ENCODE measurements at regions not wholly inside any gene's neighbourhood (a gene's known extent, or its start where the extent isn't known, plus 50 kb on each side); places are given as distances from the start of the nearest gene placed in this dataset.
A peak's percentile ranks its signal among the peaks of the same experiment; 100 is the strongest.

DNA sequence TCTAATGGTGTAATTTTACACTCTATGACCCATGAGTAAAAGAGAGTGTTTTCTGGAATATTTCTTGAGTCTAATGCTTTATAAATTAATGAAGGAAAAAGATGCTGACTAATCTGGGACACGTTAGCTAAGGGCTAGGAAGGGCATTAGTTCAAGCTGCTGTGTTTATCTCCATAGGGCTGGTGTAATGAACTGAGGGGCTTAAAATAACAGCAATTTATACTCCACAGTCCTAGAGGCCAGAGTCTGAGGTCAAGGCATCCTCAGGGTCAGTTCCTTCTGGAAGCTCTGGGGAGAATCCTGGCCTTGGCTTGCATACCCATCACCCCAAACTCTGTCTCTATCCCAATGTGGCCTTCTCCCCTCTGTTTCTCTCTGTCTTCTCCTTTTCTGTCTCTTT, 105.2 kb upstream of the PFKP start:
- peaks cover 0 to 1% (median 0%) of the 10 kb centered on the region in 7 donors for H3K9me3 Mint-ChIP-seq
- H3K4me3 Mint-ChIP-seq: no peak overlapping the region
- Histone ChIP-seq H3K36me3 (ENCODE audit: control insufficient read depth, insufficient read depth, low read length) (no peaks in the 10 kb centered on the region), H3K4me1 (ENCODE audit: control insufficient read depth, insufficient read depth, low read length, poor library complexity, severe bottlenecking) (no peaks in the 10 kb centered on the region), H3K4me3 (ENCODE audit: low read depth, low read length) (no peak overlapping the region), H3K27me3 (ENCODE audit: control insufficient read depth, insufficient read depth, low read length) (peaks cover 2% of the 10 kb centered on the region), H3K27ac (ENCODE audit: insufficient read depth, low read length, poor library complexity, severe bottlenecking) (no peak overlapping the region), H3K9me3 (ENCODE audit: control insufficient read depth in 2 of 2, low read length in 2 of 2) (no peaks in the 10 kb centered on the region)
- peaks cover 12% of the 10 kb centered on the region for H3K27me3 Mint-ChIP-seq
- no peak overlapping the region for H3K27ac Mint-ChIP-seq
- DNase-seq: no peak
- no peak for ATAC-seq (ENCODE audit: low read depth in 2 of 2)
- H3K36me3 Mint-ChIP-seq: no peaks in the 10 kb centered on the region
- H3K4me1 Mint-ChIP-seq: no peaks in the 10 kb centered on the region

DNA sequence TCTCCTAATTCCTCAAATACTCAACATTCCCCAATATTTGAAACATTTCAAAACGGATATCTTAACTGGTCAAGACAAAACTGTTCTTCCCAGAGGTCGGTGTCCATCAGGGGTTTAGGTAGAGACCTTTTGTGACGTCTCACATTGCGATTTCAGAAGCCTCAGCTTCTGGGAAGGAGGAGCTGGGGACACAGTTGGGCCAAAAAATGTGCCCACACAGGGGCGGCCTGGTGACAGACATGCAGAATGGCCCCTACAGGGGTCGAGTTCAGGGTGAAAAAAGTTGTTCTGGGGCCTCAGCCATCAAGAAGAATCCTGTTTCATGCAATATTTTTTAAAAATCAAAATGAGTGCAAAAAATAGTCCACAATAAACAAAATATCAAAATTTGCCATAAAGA, 108.7 kb upstream of the PFKP start:
- Mint-ChIP-seq H3K4me1 (no peaks in the 10 kb centered on the region), H3K4me3 (no peak overlapping the region), H3K36me3 (no peaks in the 10 kb centered on the region), H3K9me3 (peaks cover 0 to 3% (median 0%) of the 10 kb centered on the region in 7 donors), H3K27ac (no peak overlapping the region), H3K27me3 (no peaks in the 10 kb centered on the region)
- no peaks in the 10 kb centered on the region for H3K36me3 ChIP-seq (ENCODE audit: control insufficient read depth, insufficient read depth, low read length)
- no peaks in the 10 kb centered on the region for H3K27me3 ChIP-seq (ENCODE audit: control insufficient read depth, insufficient read depth, low read length)
- DNase-seq (no peak), ATAC-seq (ENCODE audit: low read depth in 2 of 2) (no peak)
- no peaks in the 10 kb centered on the region for H3K9me3 ChIP-seq (ENCODE audit: control insufficient read depth in 2 of 2, low read length in 2 of 2)
- H3K4me1 ChIP-seq (ENCODE audit: control insufficient read depth, insufficient read depth, low read length, poor library complexity, severe bottlenecking): no peaks in the 10 kb centered on the region
- H3K27ac ChIP-seq (ENCODE audit: insufficient read depth, low read length, poor library complexity, severe bottlenecking): no peak overlapping the region
- H3K4me3 ChIP-seq (ENCODE audit: low read depth, low read length): no peak overlapping the region

DNA sequence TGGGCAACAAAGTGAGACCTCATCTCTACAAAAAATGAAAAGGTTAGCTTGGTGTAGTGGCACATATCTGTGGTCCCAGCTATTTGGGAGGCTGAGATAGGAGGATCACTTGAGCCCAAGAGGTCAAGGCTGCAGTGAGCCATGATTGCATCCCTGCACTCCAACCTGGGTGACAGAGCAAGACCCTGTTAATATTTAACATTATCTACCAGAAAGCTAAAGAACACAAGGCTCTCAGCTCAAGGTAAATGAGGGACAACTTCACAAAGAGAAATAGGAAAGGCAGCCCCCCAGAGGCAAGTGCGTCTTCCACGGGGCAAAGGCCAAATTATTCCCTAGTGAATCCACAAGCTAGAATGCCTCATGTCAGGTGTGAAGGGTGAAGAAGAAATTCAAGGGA, 109.6 kb upstream of the PFKP start:
- Histone ChIP-seq H3K4me1 (ENCODE audit: control insufficient read depth, insufficient read depth, low read length, poor library complexity, severe bottlenecking) (no peaks in the 10 kb centered on the region), H3K36me3 (ENCODE audit: control insufficient read depth, insufficient read depth, low read length) (no peaks in the 10 kb centered on the region), H3K9me3 (ENCODE audit: control insufficient read depth in 2 of 2, low read length in 2 of 2) (no peaks in the 10 kb centered on the region), H3K27me3 (ENCODE audit: control insufficient read depth, insufficient read depth, low read length) (no peaks in the 10 kb centered on the region), H3K27ac (ENCODE audit: insufficient read depth, low read length, poor library complexity, severe bottlenecking) (no peak overlapping the region), H3K4me3 (ENCODE audit: low read depth, low read length) (no peak overlapping the region)
- no peaks in the 10 kb centered on the region for H3K36me3 Mint-ChIP-seq
- no peaks in the 10 kb centered on the region for H3K27me3 Mint-ChIP-seq
- no peak overlapping the region for H3K27ac Mint-ChIP-seq
- DNase-seq (no peak), ATAC-seq (ENCODE audit: low read depth in 2 of 2) (no peak)
- H3K9me3 Mint-ChIP-seq: peaks cover 0 to 3% (median 0%) of the 10 kb centered on the region in 7 donors
- no peaks in the 10 kb centered on the region for H3K4me1 Mint-ChIP-seq
- H3K4me3 Mint-ChIP-seq: no peak overlapping the region

DNA sequence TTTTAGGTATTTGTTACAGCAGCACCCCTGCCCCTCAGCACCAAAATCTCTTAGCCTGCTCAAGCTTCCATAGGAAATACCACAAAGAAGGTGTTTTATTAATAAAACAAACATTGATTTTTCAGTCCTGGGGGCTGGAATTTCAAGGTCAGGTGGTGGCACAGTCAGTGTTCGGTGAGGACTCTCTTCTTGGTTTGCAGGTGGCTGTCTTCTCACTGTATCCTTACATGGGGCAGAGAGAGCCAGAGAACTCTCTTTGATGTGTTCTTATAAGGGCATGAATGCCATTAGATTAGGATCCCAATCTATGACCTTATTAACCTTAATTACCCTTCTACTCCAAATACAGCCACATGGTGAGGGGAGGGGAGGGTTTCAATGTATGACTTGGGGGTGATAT, 112.3 kb upstream of the PFKP start:
- Mint-ChIP-seq H3K27ac (no peak overlapping the region), H3K27me3 (no peaks in the 10 kb centered on the region), H3K4me1 (peaks cover 2 to 11% (median 6%) of the 10 kb centered on the region in 4 donors), H3K9me3 (peaks cover 0 to 3% (median 0%) of the 10 kb centered on the region in 7 donors), H3K36me3 (no peaks in the 10 kb centered on the region), H3K4me3 (no peak overlapping the region)
- no peak overlapping the region for H3K4me3 ChIP-seq (ENCODE audit: low read depth, low read length)
- no peaks in the 10 kb centered on the region for H3K27me3 ChIP-seq (ENCODE audit: control insufficient read depth, insufficient read depth, low read length)
- ATAC-seq (ENCODE audit: low read depth in 2 of 2) (no peak), DNase-seq (no peak)
- no peaks in the 10 kb centered on the region for H3K36me3 ChIP-seq (ENCODE audit: control insufficient read depth, insufficient read depth, low read length)
- H3K4me1 ChIP-seq (ENCODE audit: control insufficient read depth, insufficient read depth, low read length, poor library complexity, severe bottlenecking): peaks cover 6% of the 10 kb centered on the region
- no peaks in the 10 kb centered on the region for H3K9me3 ChIP-seq (ENCODE audit: control insufficient read depth in 2 of 2, low read length in 2 of 2)
- H3K27ac ChIP-seq (ENCODE audit: insufficient read depth, low read length, poor library complexity, severe bottlenecking): no peak overlapping the region

DNA sequence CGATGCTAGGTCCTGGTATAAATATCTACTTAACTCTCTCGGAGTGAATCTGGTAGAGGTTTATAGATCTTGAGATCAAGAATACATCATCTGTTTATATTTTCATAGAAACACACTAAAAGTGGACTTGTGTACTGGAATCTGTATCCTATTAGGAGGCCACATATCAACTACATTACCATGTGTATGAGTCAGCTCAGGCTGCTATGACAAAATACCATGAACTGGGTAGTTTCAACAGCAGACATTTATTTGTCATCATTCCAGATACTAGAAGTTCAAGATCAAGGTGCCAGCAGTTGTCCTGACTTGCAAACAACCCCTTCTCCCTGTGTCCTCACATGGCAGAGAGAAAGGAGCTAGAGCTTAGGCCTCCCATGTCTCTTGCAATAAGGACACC, 113.9 kb upstream of the PFKP start:
- Mint-ChIP-seq H3K4me1 (peaks cover 4 to 26% (median 15%) of the 10 kb centered on the region in 4 donors), H3K4me3 (no peak overlapping the region), H3K36me3 (no peaks in the 10 kb centered on the region), H3K27ac (no peak overlapping the region), H3K9me3 (peaks cover 0 to 3% (median 0%) of the 10 kb centered on the region in 7 donors), H3K27me3 (no peaks in the 10 kb centered on the region)
- Histone ChIP-seq H3K9me3 (ENCODE audit: control insufficient read depth in 2 of 2, low read length in 2 of 2) (no peaks in the 10 kb centered on the region), H3K4me1 (ENCODE audit: control insufficient read depth, insufficient read depth, low read length, poor library complexity, severe bottlenecking) (peaks cover 14% of the 10 kb centered on the region), H3K4me3 (ENCODE audit: low read depth, low read length) (no peak overlapping the region), H3K27me3 (ENCODE audit: control insufficient read depth, insufficient read depth, low read length) (no peaks in the 10 kb centered on the region), H3K36me3 (ENCODE audit: control insufficient read depth, insufficient read depth, low read length) (no peaks in the 10 kb centered on the region), H3K27ac (ENCODE audit: insufficient read depth, low read length, poor library complexity, severe bottlenecking) (no peak overlapping the region)
- no peak for DNase-seq
- no peak for ATAC-seq (ENCODE audit: low read depth in 2 of 2)

DNA sequence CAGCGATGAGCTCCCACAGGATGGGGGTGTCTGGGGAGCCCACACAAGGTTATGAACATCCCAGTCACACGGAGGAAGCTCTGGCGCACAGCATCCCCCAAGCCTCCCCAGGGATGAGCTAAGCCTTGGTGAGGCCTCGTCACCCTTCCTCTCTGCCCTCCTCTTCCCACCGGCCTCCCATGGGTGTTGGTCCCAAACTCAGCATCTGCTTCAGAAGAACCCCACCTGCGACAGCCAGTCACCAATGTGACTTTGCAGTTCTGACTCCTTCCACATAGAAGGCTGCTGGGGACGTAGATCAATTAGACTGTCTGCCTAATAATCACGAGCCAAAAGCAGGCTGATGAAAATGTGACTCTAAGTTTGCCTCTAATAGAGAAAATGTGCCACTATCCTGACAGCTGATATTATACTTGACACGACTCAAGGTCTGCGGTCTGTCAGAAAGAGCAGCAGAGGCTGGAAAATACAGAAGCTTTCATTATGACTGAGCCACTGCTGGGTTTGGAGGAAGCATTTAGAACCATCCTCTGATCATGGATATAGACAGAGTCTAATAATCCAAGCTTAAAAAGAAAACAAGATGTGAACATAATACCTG, 116.0 kb upstream of the PFKP start:
- peaks cover 14% of the 10 kb centered on the region for H3K4me1 ChIP-seq (ENCODE audit: control insufficient read depth, insufficient read depth, low read length, poor library complexity, severe bottlenecking)
- peaks cover 0 to 3% (median 0%) of the 10 kb centered on the region in 7 donors for H3K9me3 Mint-ChIP-seq
- peaks cover 12 to 33% (median 25%) of the 10 kb centered on the region in 4 donors for H3K4me1 Mint-ChIP-seq
- H3K4me3 ChIP-seq (ENCODE audit: low read depth, low read length): no peak overlapping the region
- H3K36me3 ChIP-seq (ENCODE audit: control insufficient read depth, insufficient read depth, low read length): no peaks in the 10 kb centered on the region
- no peaks in the 10 kb centered on the region for H3K27me3 ChIP-seq (ENCODE audit: control insufficient read depth, insufficient read depth, low read length)
- no peaks in the 10 kb centered on the region for H3K36me3 Mint-ChIP-seq
- H3K27me3 Mint-ChIP-seq: peaks cover 4% of the 10 kb centered on the region
- no peaks in the 10 kb centered on the region for H3K9me3 ChIP-seq (ENCODE audit: control insufficient read depth in 2 of 2, low read length in 2 of 2)
- H3K27ac ChIP-seq (ENCODE audit: insufficient read depth, low read length, poor library complexity, severe bottlenecking): no peak overlapping the region
- no peak for ATAC-seq (ENCODE audit: low read depth in 2 of 2)
- H3K4me3 Mint-ChIP-seq: peak overlapping the region in 3 of 4 donors; percentile 68 to 73 (median 70)
- H3K27ac Mint-ChIP-seq: no peak overlapping the region
- peak in 1 of 3 donors; percentile 9 for DNase-seq

DNA sequence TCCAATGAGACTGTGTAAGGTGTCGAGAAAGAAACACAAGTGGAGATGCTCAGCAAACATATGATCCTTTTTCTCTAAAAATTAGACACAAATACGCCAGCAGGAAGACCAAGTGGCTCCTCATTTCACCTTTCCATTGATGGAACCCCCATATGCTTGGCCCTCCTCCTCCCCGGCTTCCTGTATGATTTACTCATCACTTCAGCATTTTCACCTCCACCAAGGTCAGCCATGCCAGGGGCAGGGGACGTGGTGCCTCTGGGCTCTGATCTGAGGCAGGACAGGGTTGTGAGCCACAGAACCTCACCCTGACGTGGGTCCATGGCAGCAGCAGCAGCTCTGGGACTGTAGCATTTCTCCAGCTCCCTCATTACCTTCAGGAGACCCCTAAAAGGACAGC, 116.8 kb upstream of the PFKP start:
- DNase-seq: no peak
- H3K36me3 Mint-ChIP-seq: no peaks in the 10 kb centered on the region
- peak overlapping the region; percentile 53 to 62 (median 60) for H3K4me3 Mint-ChIP-seq

DNA sequence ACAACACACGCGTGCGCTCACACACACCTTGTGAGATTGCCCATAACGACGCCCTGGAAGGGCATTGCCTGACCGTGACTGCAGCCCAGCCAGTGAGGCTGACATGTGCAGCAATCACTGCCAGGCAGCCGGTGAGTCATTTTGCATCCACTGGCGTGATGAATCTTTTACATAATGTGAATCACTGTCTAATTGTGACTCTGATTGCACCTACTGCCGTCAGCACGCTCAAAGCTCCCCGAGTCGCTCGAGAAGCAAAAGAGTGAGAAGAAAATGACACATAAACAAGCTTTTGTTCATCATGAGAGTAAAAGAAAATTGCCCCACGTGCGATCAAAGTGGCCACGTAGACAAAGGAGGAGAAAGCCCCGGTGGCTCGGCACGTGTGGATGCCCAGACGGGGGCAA, 117.4 kb upstream of the PFKP start:
- H3K4me1 ChIP-seq (ENCODE audit: control insufficient read depth, insufficient read depth, low read length, poor library complexity, severe bottlenecking): peaks cover 14% of the 10 kb centered on the region
- H3K27ac Mint-ChIP-seq: peak overlapping the region in 1 of 3 donors; percentile 54
- no peak overlapping the region for H3K27ac ChIP-seq (ENCODE audit: insufficient read depth, low read length, poor library complexity, severe bottlenecking)
- peak; percentile 55 to 60 for ATAC-seq (ENCODE audit: low read depth in 2 of 2)
- peak overlapping the region; percentile 53 to 62 (median 60) for H3K4me3 Mint-ChIP-seq
- H3K36me3 ChIP-seq (ENCODE audit: control insufficient read depth, insufficient read depth, low read length): no peaks in the 10 kb centered on the region
- peaks cover 4% of the 10 kb centered on the region for H3K27me3 Mint-ChIP-seq
- H3K9me3 Mint-ChIP-seq: peaks cover 0 to 3% (median 0%) of the 10 kb centered on the region in 7 donors
- DNase-seq: peak in 2 of 3 donors; percentile 14 to 43
- H3K4me3 ChIP-seq (ENCODE audit: low read depth, low read length): peak overlapping the region; percentile 51
- H3K4me1 Mint-ChIP-seq: peaks cover 12 to 33% (median 25%) of the 10 kb centered on the region in 4 donors
- H3K9me3 ChIP-seq (ENCODE audit: control insufficient read depth in 2 of 2, low read length in 2 of 2): no peaks in the 10 kb centered on the region
- H3K36me3 Mint-ChIP-seq: no peaks in the 10 kb centered on the region
- no peaks in the 10 kb centered on the region for H3K27me3 ChIP-seq (ENCODE audit: control insufficient read depth, insufficient read depth, low read length)

More for the DNA sequence above, 116.8 kb upstream of the PFKP start:
- Histone ChIP-seq H3K27me3 (ENCODE audit: control insufficient read depth, insufficient read depth, low read length) (no peaks in the 10 kb centered on the region), H3K36me3 (ENCODE audit: control insufficient read depth, insufficient read depth, low read length) (no peaks in the 10 kb centered on the region), H3K4me1 (ENCODE audit: control insufficient read depth, insufficient read depth, low read length, poor library complexity, severe bottlenecking) (peaks cover 14% of the 10 kb centered on the region), H3K27ac (ENCODE audit: insufficient read depth, low read length, poor library complexity, severe bottlenecking) (no peak overlapping the region), H3K4me3 (ENCODE audit: low read depth, low read length) (peak overlapping the region; percentile 51), H3K9me3 (ENCODE audit: control insufficient read depth in 2 of 2, low read length in 2 of 2) (no peaks in the 10 kb centered on the region)
- Mint-ChIP-seq H3K4me1 (peaks cover 12 to 33% (median 25%) of the 10 kb centered on the region in 4 donors), H3K27me3 (peaks cover 4% of the 10 kb centered on the region), H3K9me3 (peaks cover 0 to 3% (median 0%) of the 10 kb centered on the region in 7 donors), H3K27ac (peak overlapping the region in 1 of 3 donors; percentile 53)
- ATAC-seq (ENCODE audit: low read depth in 2 of 2): no peak
